ENCODE measurements at regions not wholly inside any gene's neighbourhood (a gene's known extent, or its start where the extent isn't known, plus 50 kb on each side); places are given as distances from the start of the nearest gene placed in this dataset.

DNA sequence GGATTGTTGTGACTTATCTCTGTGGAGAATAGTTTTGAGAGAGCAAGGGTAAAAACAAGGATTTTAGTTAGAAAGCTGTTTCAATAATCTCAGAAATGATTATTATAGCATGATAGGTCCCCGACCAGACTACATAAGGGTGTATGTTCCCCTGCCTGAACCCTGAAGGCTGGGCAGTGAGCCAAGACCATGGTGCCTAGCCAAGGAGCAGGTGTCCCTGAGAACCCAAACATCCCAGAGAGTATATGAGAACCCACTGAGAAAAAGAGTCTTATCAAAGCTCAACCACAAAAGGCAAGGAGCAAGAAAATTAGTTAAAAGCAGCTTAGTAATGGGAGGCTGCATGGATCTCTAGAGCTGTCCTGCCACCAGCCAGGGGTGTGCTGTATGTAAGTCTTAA, 94.9 kb upstream of the UNC5C start:
- Histone ChIP-seq H4K20me1 (ENCODE audit: low read length) (no peaks in the 10 kb centered on the region), H3K4me1 (ENCODE audit: insufficient read depth, low read length) (no peaks in the 10 kb centered on the region), H3K36me3 (ENCODE audit: low read depth, low read length) (no peaks in the 10 kb centered on the region), H3K9me3 (ENCODE audit: low read length) (no peaks in the 10 kb centered on the region), H2AFZ (ENCODE audit: low read length) (no peak overlapping the region), H3K27me3 (ENCODE audit: low read length) (no peaks in the 10 kb centered on the region), H3K27ac (ENCODE audit: low read length) (no peak overlapping the region), H3K9me2 (replicated peaks; ENCODE audit: low read length) (no peaks in the 10 kb centered on the region), H3F3A (ENCODE audit: low read length, unreplicated experiment) (no peaks in the 10 kb centered on the region), H3K4me3 (ENCODE audit: low read length) (no peak overlapping the region), H3K9ac (ENCODE audit: low read length) (no peak overlapping the region), H3K4me2 (ENCODE audit: low read length) (no peak overlapping the region), H3K79me2 (ENCODE audit: low read length) (no peaks in the 10 kb centered on the region)
- DNase-seq (no peak), ATAC-seq (no peak)
- BruUV-seq (replicated peaks), result no TSS peak
- ChIA-PET CTCF (no interaction called here), POLR2A (ENCODE audit: unreplicated experiment) (no interaction called here)
- TF ChIP-seq EZH2phosphoT487 (IDR thresholded peaks at IDR 0.05; ENCODE audit: borderline replicate concordance, low read length), result no peak
- TF ChIP-seq EZH2 (IDR thresholded peaks at IDR 0.05; ENCODE audit: low read length, unreplicated experiment), result no peak
- TF ChIP-seq, protein P1, sequence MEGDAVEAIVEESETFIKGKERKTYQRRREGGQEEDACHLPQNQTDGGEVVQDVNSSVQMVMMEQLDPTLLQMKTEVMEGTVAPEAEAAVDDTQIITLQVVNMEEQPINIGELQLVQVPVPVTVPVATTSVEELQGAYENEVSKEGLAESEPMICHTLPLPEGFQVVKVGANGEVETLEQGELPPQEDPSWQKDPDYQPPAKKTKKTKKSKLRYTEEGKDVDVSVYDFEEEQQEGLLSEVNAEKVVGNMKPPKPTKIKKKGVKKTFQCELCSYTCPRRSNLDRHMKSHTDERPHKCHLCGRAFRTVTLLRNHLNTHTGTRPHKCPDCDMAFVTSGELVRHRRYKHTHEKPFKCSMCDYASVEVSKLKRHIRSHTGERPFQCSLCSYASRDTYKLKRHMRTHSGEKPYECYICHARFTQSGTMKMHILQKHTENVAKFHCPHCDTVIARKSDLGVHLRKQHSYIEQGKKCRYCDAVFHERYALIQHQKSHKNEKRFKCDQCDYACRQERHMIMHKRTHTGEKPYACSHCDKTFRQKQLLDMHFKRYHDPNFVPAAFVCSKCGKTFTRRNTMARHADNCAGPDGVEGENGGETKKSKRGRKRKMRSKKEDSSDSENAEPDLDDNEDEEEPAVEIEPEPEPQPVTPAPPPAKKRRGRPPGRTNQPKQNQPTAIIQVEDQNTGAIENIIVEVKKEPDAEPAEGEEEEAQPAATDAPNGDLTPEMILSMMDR (conservative IDR thresholded peaks at IDR 0.05; ENCODE audit: low read depth, low read length), result no peak
- intact Hi-C loops (cut with micrococcal nuclease), result no loop called here

DNA sequence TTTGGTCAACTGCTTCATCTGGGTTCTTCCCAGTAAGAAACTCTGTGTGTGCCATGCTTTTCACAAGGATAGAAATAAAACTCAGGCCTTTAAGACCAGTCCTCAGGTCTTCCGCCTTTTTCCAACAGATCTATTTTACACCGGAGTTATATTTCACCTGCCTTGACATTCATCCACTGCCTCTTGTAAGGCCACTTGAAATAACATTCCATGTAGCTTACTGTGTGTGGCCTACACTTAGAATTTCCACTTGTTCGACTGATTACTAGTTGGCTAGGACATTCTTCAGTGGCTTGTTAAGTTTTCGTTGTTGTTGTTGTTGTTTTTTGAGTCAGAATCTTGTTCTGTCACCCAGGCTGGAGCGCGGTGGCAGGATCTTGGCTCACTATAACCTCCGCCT, 92.8 kb upstream of the UNC5C start:
- Histone ChIP-seq H2AFZ (ENCODE audit: low read length) (no peak overlapping the region), H3K9me2 (replicated peaks; ENCODE audit: low read length) (no peaks in the 10 kb centered on the region), H3K27ac (ENCODE audit: low read length) (no peak overlapping the region), H4K20me1 (ENCODE audit: low read length) (no peaks in the 10 kb centered on the region), H3F3A (ENCODE audit: low read length, unreplicated experiment) (no peaks in the 10 kb centered on the region), H3K79me2 (ENCODE audit: low read length) (no peaks in the 10 kb centered on the region), H3K4me3 (ENCODE audit: low read length) (no peak overlapping the region), H3K27me3 (ENCODE audit: low read length) (no peaks in the 10 kb centered on the region), H3K9me3 (ENCODE audit: low read length) (no peaks in the 10 kb centered on the region), H3K36me3 (ENCODE audit: low read depth, low read length) (no peaks in the 10 kb centered on the region), H3K4me1 (ENCODE audit: insufficient read depth, low read length) (no peaks in the 10 kb centered on the region), H3K9ac (ENCODE audit: low read length) (no peak overlapping the region), H3K4me2 (ENCODE audit: low read length) (no peak overlapping the region)
- TF ChIP-seq, protein P1 (conservative IDR thresholded peaks at IDR 0.05; ENCODE audit: low read depth, low read length), result no peak
- TF ChIP-seq EZH2 (IDR thresholded peaks at IDR 0.05; ENCODE audit: low read length, unreplicated experiment) (no peak), EZH2phosphoT487 (IDR thresholded peaks at IDR 0.05; ENCODE audit: borderline replicate concordance, low read length) (no peak)
- DNase-seq, result no peak
- ATAC-seq, result no peak
- POLR2A ChIA-PET (ENCODE audit: unreplicated experiment), result no interaction called here
- intact Hi-C loops (cut with micrococcal nuclease), result no loop called here
- CTCF ChIA-PET, result no interaction called here
- BruUV-seq (replicated peaks), result no TSS peak

DNA sequence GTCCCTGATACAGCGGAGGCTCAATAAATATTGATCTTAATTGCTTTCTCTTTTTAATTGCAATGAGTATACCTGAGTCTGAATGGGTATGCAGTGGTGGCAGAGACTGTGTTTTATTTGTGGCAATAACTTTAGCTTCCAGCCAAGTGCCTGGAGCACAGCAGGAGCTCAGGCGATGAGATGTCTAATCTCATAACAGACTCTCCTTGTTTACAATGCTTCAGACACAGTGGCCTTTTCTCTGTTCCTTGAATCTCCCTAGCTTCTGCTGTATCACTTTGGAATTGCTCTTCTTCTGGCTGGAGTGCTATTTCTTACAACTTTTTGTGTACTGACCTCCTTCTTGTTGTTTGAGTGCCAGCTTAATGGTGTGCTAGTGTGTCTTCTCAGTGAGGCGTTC, 91.5 kb upstream of the UNC5C start:
- Histone ChIP-seq H3K4me3 (ENCODE audit: low read length) (no peak overlapping the region), H3K36me3 (ENCODE audit: low read depth, low read length) (no peaks in the 10 kb centered on the region), H3K4me1 (ENCODE audit: insufficient read depth, low read length) (no peaks in the 10 kb centered on the region), H2AFZ (ENCODE audit: low read length) (no peak overlapping the region), H3K4me2 (ENCODE audit: low read length) (no peak overlapping the region), H3K9me2 (replicated peaks; ENCODE audit: low read length) (no peaks in the 10 kb centered on the region), H3F3A (ENCODE audit: low read length, unreplicated experiment) (no peaks in the 10 kb centered on the region), H4K20me1 (ENCODE audit: low read length) (no peaks in the 10 kb centered on the region), H3K9ac (ENCODE audit: low read length) (no peak overlapping the region), H3K27ac (ENCODE audit: low read length) (no peak overlapping the region), H3K9me3 (ENCODE audit: low read length) (no peaks in the 10 kb centered on the region), H3K27me3 (ENCODE audit: low read length) (no peaks in the 10 kb centered on the region), H3K79me2 (ENCODE audit: low read length) (no peaks in the 10 kb centered on the region)
- ChIA-PET CTCF (no interaction called here), POLR2A (ENCODE audit: unreplicated experiment) (no interaction called here)
- no peak for DNase-seq
- no TSS peak for BruUV-seq (replicated peaks)
- intact Hi-C loops (cut with micrococcal nuclease), result no loop called here
- no peak for ATAC-seq
- TF ChIP-seq, protein P1 (conservative IDR thresholded peaks at IDR 0.05; ENCODE audit: low read depth, low read length), result no peak
